Liver (tissue), 8 donors: ENCODE measurements at regions not wholly inside any gene's neighbourhood (a gene's known extent, or its start where the extent isn't known, plus 50 kb on each side); places are given as distances from the start of the nearest gene placed in this dataset.
"Not testable (repeated sequence)": the region's sequence is repeated elsewhere in the genome, so short reads cannot be mapped to it uniquely, and the experiment has no call there.

Experiments
- DNase-seq: peaks from one replicate; pipeline ENCODE4 v3.0.0-alpha.2; 2017; ENCODE audit warnings: low spot score
- H3K27ac ChIP-seq, 2 donors: one replicate each; pipeline ENCODE4 v1.7.0; 2013; ENCODE audit warnings: inconsistent platforms in 2 of 2, low read length in 2 of 2, control low read depth in 1 of 2, low read depth in 1 of 2, mild to moderate bottlenecking in 1 of 2
- H3K27me3 ChIP-seq, 4 donors: one replicate each; pipeline versions ENCODE4 v1.6.1 to v1.7.0; 2013; ENCODE audit warnings: low read length in 3 of 4, inconsistent platforms in 1 of 4, mild to moderate bottlenecking in 1 of 4, moderate library complexity in 1 of 4; ENCODE audit not compliant: control insufficient read depth in 4 of 4, insufficient read depth in 4 of 4
- H3K36me3 ChIP-seq, 4 donors: one replicate each; pipeline versions ENCODE4 v1.6.1 to v1.7.0; 2013; ENCODE audit warnings: low read length in 3 of 4, mild to moderate bottlenecking in 3 of 4, low read depth in 1 of 4, moderate library complexity in 1 of 4; ENCODE audit not compliant: control insufficient read depth in 4 of 4, insufficient read depth in 3 of 4
- H3K4me1 ChIP-seq, 4 donors: one replicate each; pipeline versions ENCODE4 v1.6.1 to v1.7.0; 2013; ENCODE audit warnings: low read length in 3 of 4, mild to moderate bottlenecking in 3 of 4, moderate library complexity in 1 of 4; ENCODE audit not compliant: control insufficient read depth in 4 of 4, insufficient read depth in 4 of 4
- H3K4me3 ChIP-seq, 3 donors: one replicate each; pipeline versions ENCODE4 v1.6.1 to v1.7.0; 2013; ENCODE audit warnings: low read length in 3 of 3, control low read depth in 1 of 3, low read depth in 1 of 3, mild to moderate bottlenecking in 1 of 3
- H3K9ac ChIP-seq, 2 donors: one replicate each; pipeline ENCODE4 v1.7.0; 2013; ENCODE audit warnings: low read length in 2 of 2, mild to moderate bottlenecking in 2 of 2, moderate library complexity in 2 of 2, control low read depth in 1 of 2, low read depth in 1 of 2
- H3K9me3 ChIP-seq, 4 donors: one replicate each; pipeline versions ENCODE4 v1.6.1 to v1.7.0; 2013; ENCODE audit warnings: low read length in 3 of 4; ENCODE audit not compliant: control insufficient read depth in 4 of 4
- ATF3 ChIP-seq: IDR thresholded peaks from 2 replicates; pipeline ENCODE4 v1.6.1; 2016; ENCODE audit warnings: antibody characterized with exemption
- CTCF ChIP-seq: fragments of 150-350 bp; IDR thresholded peaks from 2 replicates; pipeline ENCODE4 v1.5.1; 2017; ENCODE audit warnings: improper control_type of control experiment, low read depth, low read length; ENCODE audit not compliant: missing input control
- EGR1 ChIP-seq, 2 donors: IDR thresholded peaks; 2 replicates each; pipeline ENCODE4 v1.6.1; 2016 to 2018; ENCODE audit warnings: antibody characterized with exemption in 2 of 2, low read depth in 2 of 2
- FOXA1 ChIP-seq: IDR thresholded peaks from 2 replicates; pipeline ENCODE4 v1.6.1; 2016; ENCODE audit warnings: antibody characterized with exemption
- GABPA ChIP-seq, 2 donors: IDR thresholded peaks in 1 of 2; conservative IDR thresholded peaks in 1 of 2; 2 replicates each; pipeline ENCODE4 v1.6.1; 2016; ENCODE audit warnings: antibody characterized with exemption in 2 of 2, mild to moderate bottlenecking in 1 of 2, moderate library complexity in 1 of 2
- HNF4A ChIP-seq, 2 donors: conservative IDR thresholded peaks; 2 replicates each; pipeline ENCODE4 v1.6.1; 2016; ENCODE audit warnings: antibody characterized with exemption in 2 of 2, mild to moderate bottlenecking in 2 of 2
- HNF4G ChIP-seq: IDR thresholded peaks from 2 replicates; pipeline ENCODE4 v1.6.1; 2016; ENCODE audit warnings: antibody characterized with exemption
- JUND ChIP-seq, 2 donors: IDR thresholded peaks; 2 replicates each; pipeline ENCODE4 v1.6.1; 2016; ENCODE audit warnings: antibody characterized with exemption in 2 of 2
- NR2F2 ChIP-seq: IDR thresholded peaks from 2 replicates; pipeline ENCODE4 v1.6.1; 2016; ENCODE audit warnings: antibody characterized with exemption
- RAD21 ChIP-seq, 2 donors: IDR thresholded peaks; 2 replicates each; pipeline ENCODE4 v1.6.1; 2016; ENCODE audit warnings: antibody characterized with exemption in 2 of 2, mild to moderate bottlenecking in 2 of 2
- RXRA ChIP-seq, 2 donors: IDR thresholded peaks; 2 replicates each; pipeline ENCODE4 v1.6.1; 2017 to 2018; ENCODE audit warnings: antibody characterized with exemption in 2 of 2, mild to moderate bottlenecking in 1 of 2
- TAF1 ChIP-seq: conservative IDR thresholded peaks from 2 replicates; pipeline ENCODE4 v1.6.1; 2016; ENCODE audit warnings: antibody characterized with exemption, mild to moderate bottlenecking
- YY1 ChIP-seq: IDR thresholded peaks from 2 replicates; pipeline ENCODE4 v1.6.1; 2016; ENCODE audit warnings: antibody characterized with exemption, mild to moderate bottlenecking
- ZBTB33 ChIP-seq: IDR thresholded peaks from 2 replicates; pipeline ENCODE4 v1.6.1; 2016; ENCODE audit warnings: antibody characterized with exemption
- WGBS: extraction: QIAGEN DNeasy Blood & Tissue Kit; methylation state at CpG from one replicate; pipeline ENCODE4 v1.1.7; 2013; 5-methylcytosine and 5-hydroxymethylcytosine counted together
- donor health status: healthy.
- donor health status: healthy.
- donor health status: healthy.
- donor health status: healthy.
- donor health status: healthy.

- 89% methylated on average over 14 of the region's 14 CpGs for WGBS
These were observed 73.1 kb upstream of the FAM20A start for GRCh38 chr17:68674029-68674925.

GRCh38 chr17:68670967-68671693 lies 70.0 kb upstream of the FAM20A start:
- Histone ChIP-seq H3K36me3 (no peaks in the 10 kb centered on the region), H3K27me3 (no peaks in the 10 kb centered on the region), H3K9me3 (no peaks in the 10 kb centered on the region), H3K4me1 (no peaks in the 10 kb centered on the region), H3K4me3 (no peak overlapping the region), H3K27ac (no peak overlapping the region), H3K9ac (no peak overlapping the region)
- WGBS, result 89% methylated on average over 7 of the region's 7 CpGs
- no peak for DNase-seq
- TF ChIP-seq JUND (IDR thresholded peaks at IDR 0.05), result no peak
- TF ChIP-seq TAF1, result no peak

More at GRCh38 chr17:68674029-68674925, 73.1 kb upstream of the FAM20A start:
- TF ChIP-seq GABPA (IDR thresholded peaks at IDR 0.05 in 1 of 2, conservative IDR thresholded peaks at IDR 0.05 in 1 of 2) (no peak), HNF4G (no peak), ZBTB33 (no peak), RXRA (IDR thresholded peaks at IDR 0.05) (no peak), YY1 (no peak), RAD21 (IDR thresholded peaks at IDR 0.05) (no peak)
- Histone ChIP-seq H3K9ac (no peak overlapping the region), H3K9me3 (no peaks in the 10 kb centered on the region), H3K27me3 (no peaks in the 10 kb centered on the region), H3K36me3 (no peaks in the 10 kb centered on the region), H3K27ac (no peak overlapping the region), H3K4me3 (no peak overlapping the region), H3K4me1 (no peaks in the 10 kb centered on the region)
- DNase-seq, result no peak

- not testable (repeated sequence) for H3K4me3 ChIP-seq, H3K27me3 ChIP-seq, H3K27ac ChIP-seq, H3K36me3 ChIP-seq, H3K9ac ChIP-seq, H3K9me3 ChIP-seq, DNase-seq
- WGBS, result 71% methylated on average over 5 of the region's 5 CpGs
- peaks cover 0 to 14% (median 12%) of the 10 kb centered on the region in 4 donors for H3K4me1 ChIP-seq
These were observed 65.3 kb upstream of the FAM20A start for GRCh38 chr17:68666438-68666837.

- 100% methylated on average over 1 of the region's 1 CpG for WGBS
- Histone ChIP-seq H3K4me3 (no peak overlapping the region), H3K27ac (no peak overlapping the region), H3K4me1 (peaks cover 0 to 24% (median 18%) of the 10 kb centered on the region in 4 donors), H3K27me3 (no peaks in the 10 kb centered on the region), H3K9ac (no peak overlapping the region), H3K36me3 (no peaks in the 10 kb centered on the region), H3K9me3 (no peaks in the 10 kb centered on the region)
- DNase-seq, result no peak
- TF ChIP-seq TAF1, result no peak
- TF ChIP-seq HNF4G, result no peak
- TF ChIP-seq RAD21 (IDR thresholded peaks at IDR 0.05), result no peak
- no peak for TF ChIP-seq JUND (IDR thresholded peaks at IDR 0.05)
- no peak for TF ChIP-seq FOXA1
- TF ChIP-seq NR2F2, result no peak
- TF ChIP-seq CTCF, result no peak
- no peak for TF ChIP-seq GABPA (IDR thresholded peaks at IDR 0.05 in 1 of 2, conservative IDR thresholded peaks at IDR 0.05 in 1 of 2)
- no peak for TF ChIP-seq RXRA (IDR thresholded peaks at IDR 0.05)
- TF ChIP-seq ATF3, result no peak
- no peak for TF ChIP-seq EGR1 (IDR thresholded peaks at IDR 0.05; ENCODE audit: low read depth in 2 of 2)
- no peak for TF ChIP-seq HNF4A (conservative IDR thresholded peaks at IDR 0.05)
These were observed 64.2 kb upstream of the FAM20A start for GRCh38 chr17:68665373-68665772.
